ENCODE measurements at regions not wholly inside any gene's neighbourhood (a gene's known extent, or its start where the extent isn't known, plus 50 kb on each side); places are given as distances from the start of the nearest gene placed in this dataset.

- Histone ChIP-seq H3K9me3 (ENCODE audit: control insufficient read depth, low read depth, low read length) (no peaks in the 10 kb centered on the region), H3K23ac (ENCODE audit: insufficient read length, low read depth, low read length) (no peak overlapping the region), H3K27ac (ENCODE audit: insufficient read length, low read depth, low read length) (no peak overlapping the region), H3K56ac (ENCODE audit: insufficient read length, low read depth, low read length) (no peak overlapping the region), H3T11ph (ENCODE audit: low read length) (no peak overlapping the region), H2BK12ac (ENCODE audit: insufficient read length, low read depth, low read length) (no peak overlapping the region), H3K18ac (ENCODE audit: insufficient read length, low read depth, low read length) (no peak overlapping the region), H3K27me3 (ENCODE audit: insufficient read depth, low read length) (no peaks in the 10 kb centered on the region), H2AK5ac (ENCODE audit: insufficient read length, low read length) (no peak overlapping the region), H3K9ac (ENCODE audit: extremely low read depth, insufficient read length, low read length) (no peak overlapping the region), H4K8ac (replicated peaks; ENCODE audit: insufficient read length, low read depth, low read length) (no peak overlapping the region), H3K14ac (ENCODE audit: insufficient read depth, low read length) (no peak overlapping the region), H2BK15ac (ENCODE audit: low read depth, low read length) (no peak overlapping the region), H3K4me1 (ENCODE audit: insufficient read depth, low read length) (peaks cover 4% of the 10 kb centered on the region; the same call in 1 of the 2 replicates), H4K20me1 (ENCODE audit: control insufficient read depth, insufficient read depth, insufficient read length) (no peaks in the 10 kb centered on the region), H2AFZ (ENCODE audit: low read length) (no peak overlapping the region), H2BK120ac (ENCODE audit: low read depth, low read length, poor library complexity, severe bottlenecking) (no peak overlapping the region), H3K79me1 (ENCODE audit: insufficient read depth, low read depth, low read length, poor library complexity, severe bottlenecking) (no peaks in the 10 kb centered on the region), H2BK20ac (ENCODE audit: low read depth, low read length, poor library complexity, severe bottlenecking) (no peak overlapping the region), H2BK5ac (ENCODE audit: insufficient read length, low read length) (no peak overlapping the region), H4K5ac (ENCODE audit: insufficient read length, low read depth, low read length) (no peak overlapping the region), H3K23me2 (ENCODE audit: insufficient read length, low read depth, low read length, poor library complexity, severe bottlenecking) (no peaks in the 10 kb centered on the region), H3K79me2 (ENCODE audit: insufficient read depth, low read length) (no peaks in the 10 kb centered on the region), H3K4ac (ENCODE audit: low read depth, low read length) (no peak overlapping the region), H4K91ac (ENCODE audit: insufficient read length, low read depth, low read length) (no peak overlapping the region), H3K4me2 (ENCODE audit: insufficient read depth, insufficient read length, low read length) (no peak overlapping the region)
- DNase-seq, result no peak
- Mint-ChIP-seq H3K27ac (no peak overlapping the region), H3K9me3 (peaks cover 2 to 18% of the 10 kb centered on the region in 2 experiments), H3K4me1 (peaks cover 15 to 17% of the 10 kb centered on the region in 2 experiments), H3K36me3 (ENCODE audit: insufficient read depth in 1 of 3, low read depth in 3 of 3) (peaks cover 0 to 2% (median 2%) of the 10 kb centered on the region in 3 experiments; a peak in 2 of 7 replicates), H3K27me3 (ENCODE audit: low read depth) (no peaks in the 10 kb centered on the region), H3K4me3 (no peak overlapping the region)
- TF ChIP-seq CTCF (conservative IDR thresholded peaks at IDR 0.05), result no peak
- no CpG with 5 or more reads among the region's 2 CpGs for WGBS (ENCODE audit: extremely low coverage, insufficient read length, low lambda C conversion rate)
These were observed 620.8 kb downstream of the HTR1A start for GRCh38 chr5:63341442-63341841.

Measured in H9 (cell line).